ENCODE measurements at regions not wholly inside any gene's neighbourhood (a gene's known extent, or its start where the extent isn't known, plus 50 kb on each side); places are given as distances from the start of the nearest gene placed in this dataset.
"Not testable (repeated sequence)": the region's sequence is repeated elsewhere in the genome, so short reads cannot be mapped to it uniquely, and the experiment has no call there.

DNA sequence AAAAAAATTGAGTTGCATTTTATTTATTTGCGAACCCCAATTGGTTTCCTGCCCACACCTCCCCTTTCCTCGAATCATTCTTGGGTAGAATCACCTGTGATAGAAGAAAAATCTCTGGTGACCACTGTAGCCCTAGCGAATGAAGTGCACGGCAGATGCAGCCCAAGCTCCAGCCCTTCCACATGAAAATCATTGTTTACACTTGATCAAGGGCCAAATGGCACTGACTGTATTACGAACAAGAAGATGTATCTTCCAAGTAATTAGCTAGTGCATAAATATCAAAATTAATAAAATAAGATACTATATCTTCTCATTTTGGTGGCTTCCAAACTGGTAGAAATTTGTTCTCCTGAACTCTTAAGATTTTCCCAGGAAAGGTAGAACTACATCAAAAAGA, 93.4 kb upstream of the ARID1B start:
- TF ChIP-seq GATA1 (IDR thresholded peaks at IDR 0.05; ENCODE audit: low read depth, low read length) = no peak
- TF ChIP-seq POLR2A (IDR thresholded peaks at IDR 0.05; ENCODE audit: low read length) = no peak
- no peak for DNase-seq

DNA sequence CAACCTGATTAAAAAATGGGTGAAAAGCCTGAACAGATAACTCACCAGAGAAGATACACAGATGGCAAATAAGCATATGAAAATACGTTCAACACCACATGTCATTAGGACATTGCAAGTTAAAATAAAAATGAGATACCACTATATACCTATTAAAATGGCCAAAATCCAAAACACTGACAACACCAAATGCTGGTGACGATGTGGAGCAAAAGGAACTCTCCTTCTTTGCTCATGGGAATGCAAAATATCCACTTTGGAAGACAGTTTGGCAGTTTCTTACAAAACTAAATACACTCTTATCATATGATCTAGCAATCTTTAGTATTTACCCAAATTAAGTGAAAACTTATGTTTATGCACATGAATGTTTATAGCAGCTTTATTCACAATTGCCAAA, 100.5 kb upstream of the ARID1B start:
- TF ChIP-seq GATA1 (IDR thresholded peaks at IDR 0.05; ENCODE audit: low read depth, low read length) (no peak), POLR2A (IDR thresholded peaks at IDR 0.05; ENCODE audit: low read length) (no peak)
- DNase-seq = no peak

DNA sequence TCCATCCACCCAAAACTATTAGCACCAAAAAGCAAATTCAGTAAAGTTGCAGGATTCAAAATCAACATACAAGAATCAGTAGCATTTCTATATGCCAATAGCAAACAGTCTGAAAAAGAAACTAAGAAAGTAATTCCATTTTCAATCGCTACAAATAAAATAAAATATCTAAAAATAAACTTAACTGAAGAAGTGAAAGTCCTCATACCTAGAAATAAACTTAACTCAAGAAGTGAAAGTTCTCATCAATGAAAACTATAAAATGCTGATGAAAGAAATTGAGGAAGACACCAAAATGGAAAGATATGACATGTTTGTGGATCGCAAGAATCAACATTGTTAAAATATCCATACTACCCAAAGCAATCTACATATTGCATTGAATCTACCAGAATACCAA, 103.0 kb upstream of the ARID1B start:
- TF ChIP-seq POLR2A (IDR thresholded peaks at IDR 0.05; ENCODE audit: low read length) (no peak), GATA1 (IDR thresholded peaks at IDR 0.05; ENCODE audit: low read depth, low read length) (no peak)
- DNase-seq = no peak

DNA sequence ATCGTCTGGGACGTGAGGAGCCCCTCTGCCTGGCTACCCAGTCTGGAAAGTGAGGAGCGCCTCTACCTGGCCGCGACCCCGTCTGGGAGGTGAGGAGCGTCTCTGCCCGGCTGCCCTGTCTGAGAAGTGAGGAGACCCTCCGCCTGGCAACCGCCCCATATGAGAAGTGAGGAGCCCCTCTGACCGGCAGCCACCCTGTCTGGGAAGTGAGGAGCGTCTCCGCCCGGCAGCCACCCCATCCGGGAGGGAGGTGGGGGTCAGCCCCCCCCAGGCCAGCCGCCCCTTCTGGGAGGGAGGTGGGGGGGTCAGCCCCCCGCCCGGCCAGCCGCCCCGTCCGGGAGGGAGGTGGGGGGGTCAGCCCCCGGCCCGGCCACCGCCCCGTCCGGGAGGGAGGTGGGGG, 107.1 kb upstream of the ARID1B start:
- DNase-seq = not testable (repeated sequence)

DNA sequence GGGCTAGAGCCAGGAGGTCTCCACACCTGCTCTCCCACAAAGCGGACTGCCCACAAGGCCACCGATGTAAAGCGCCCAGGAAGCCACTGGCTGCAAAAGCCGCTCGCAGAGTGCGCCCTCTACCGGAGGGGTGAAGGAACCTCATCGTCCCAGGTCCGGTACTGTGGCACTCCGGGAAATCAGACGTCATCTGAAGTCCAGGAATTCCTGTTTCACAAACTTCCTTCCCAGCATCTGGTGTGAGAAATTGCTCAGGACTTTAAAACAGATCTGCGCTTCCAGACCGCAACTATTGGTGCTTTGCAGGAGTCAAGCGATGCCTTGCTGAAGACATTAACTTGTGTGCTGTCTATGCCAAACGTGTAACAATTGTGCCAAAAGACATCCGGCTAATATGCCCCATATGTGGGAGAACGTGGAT, 115.1 kb upstream of the ARID1B start:
- TF ChIP-seq POLR2A (IDR thresholded peaks at IDR 0.05; ENCODE audit: low read length) = no peak
- TF ChIP-seq GATA1 (IDR thresholded peaks at IDR 0.05; ENCODE audit: low read depth, low read length) = no peak

DNA sequence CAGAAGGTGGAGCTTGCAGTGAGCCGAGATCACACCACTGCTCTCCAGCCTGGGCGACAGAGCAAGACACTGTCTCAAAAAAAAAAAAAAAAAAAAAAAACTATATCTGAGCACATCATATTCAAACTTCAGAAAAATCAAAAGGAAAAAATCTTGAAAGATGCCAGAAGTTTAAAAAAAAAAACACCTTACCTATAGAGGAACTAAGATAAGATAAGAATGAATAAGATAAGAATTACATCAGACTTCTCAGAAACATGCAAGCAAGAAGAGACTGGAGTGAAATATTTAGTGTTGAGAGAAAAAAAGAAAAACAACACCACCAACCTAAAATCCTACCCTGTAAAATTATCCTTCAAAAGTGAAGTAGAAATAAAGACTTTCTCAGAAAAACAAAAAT, 116.8 kb upstream of the ARID1B start:
- no peak for DNase-seq
- no peak for TF ChIP-seq POLR2A (IDR thresholded peaks at IDR 0.05; ENCODE audit: low read length)
- no peak for TF ChIP-seq GATA1 (IDR thresholded peaks at IDR 0.05; ENCODE audit: low read depth, low read length)

More for the DNA sequence above, 115.1 kb upstream of the ARID1B start:
- DNase-seq = peak; percentile 17 to 54

DNA sequence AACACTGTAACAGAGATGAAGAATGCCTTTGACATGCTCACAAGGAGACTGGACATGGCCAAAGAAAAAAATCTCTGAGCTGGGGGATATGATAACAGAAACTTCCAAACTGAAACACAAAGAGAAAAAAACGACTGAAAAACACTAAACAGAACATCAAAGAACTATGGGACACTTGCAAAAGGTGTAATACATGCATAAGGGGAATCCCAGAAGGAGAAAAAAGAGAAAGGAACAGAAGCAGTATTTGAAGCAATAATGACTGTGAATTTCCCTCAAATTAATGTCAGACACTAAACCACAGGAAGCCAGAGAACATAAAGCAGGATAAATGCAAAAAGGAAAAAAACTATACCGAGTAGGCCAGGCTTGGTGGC, 117.4 kb upstream of the ARID1B start:
- DNase-seq = no peak
- TF ChIP-seq POLR2A (IDR thresholded peaks at IDR 0.05; ENCODE audit: low read length) (no peak), GATA1 (IDR thresholded peaks at IDR 0.05; ENCODE audit: low read depth, low read length) (no peak)

DNA sequence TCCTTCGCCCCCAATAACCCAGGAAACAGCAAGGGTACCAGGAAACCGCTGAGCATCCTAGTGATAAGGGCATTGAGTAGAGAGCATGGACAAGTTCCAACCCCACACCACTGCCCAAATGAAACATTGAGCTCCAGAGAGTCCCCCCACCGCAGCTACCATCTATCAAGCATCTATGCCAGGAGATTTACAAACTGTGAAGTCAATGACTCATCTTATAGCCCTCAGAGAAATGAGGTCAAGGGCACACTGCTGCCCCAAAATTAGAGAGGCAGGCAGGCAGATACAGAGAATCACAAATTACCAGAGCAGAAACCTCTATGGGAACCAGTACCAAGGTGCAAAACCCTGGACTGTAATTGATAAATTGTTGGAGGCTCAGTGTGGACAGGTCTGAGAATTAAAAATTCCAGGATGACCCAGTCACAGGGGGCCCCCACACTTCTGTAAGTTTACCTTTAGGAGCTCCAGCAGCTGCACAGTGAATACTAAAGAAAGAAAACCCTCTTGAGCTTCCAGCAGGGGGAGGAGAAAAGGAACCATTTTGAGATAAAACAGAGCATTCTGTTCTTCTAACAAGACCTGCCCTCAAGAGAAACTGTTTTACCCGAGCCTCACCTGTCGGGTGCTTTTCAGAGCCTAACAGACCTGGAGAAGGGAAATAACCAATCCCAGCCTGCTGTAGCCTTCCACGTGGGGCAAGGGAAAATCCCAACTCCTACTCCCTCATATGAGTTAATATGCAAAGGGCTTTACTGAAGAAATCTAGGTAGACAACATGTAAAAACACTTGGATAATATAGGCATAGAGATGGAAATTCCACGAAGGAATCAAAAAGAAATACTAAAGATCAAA, 118.0 kb upstream of the ARID1B start:
- no peak for TF ChIP-seq GATA1 (IDR thresholded peaks at IDR 0.05; ENCODE audit: low read depth, low read length)
- no peak for DNase-seq

DNA sequence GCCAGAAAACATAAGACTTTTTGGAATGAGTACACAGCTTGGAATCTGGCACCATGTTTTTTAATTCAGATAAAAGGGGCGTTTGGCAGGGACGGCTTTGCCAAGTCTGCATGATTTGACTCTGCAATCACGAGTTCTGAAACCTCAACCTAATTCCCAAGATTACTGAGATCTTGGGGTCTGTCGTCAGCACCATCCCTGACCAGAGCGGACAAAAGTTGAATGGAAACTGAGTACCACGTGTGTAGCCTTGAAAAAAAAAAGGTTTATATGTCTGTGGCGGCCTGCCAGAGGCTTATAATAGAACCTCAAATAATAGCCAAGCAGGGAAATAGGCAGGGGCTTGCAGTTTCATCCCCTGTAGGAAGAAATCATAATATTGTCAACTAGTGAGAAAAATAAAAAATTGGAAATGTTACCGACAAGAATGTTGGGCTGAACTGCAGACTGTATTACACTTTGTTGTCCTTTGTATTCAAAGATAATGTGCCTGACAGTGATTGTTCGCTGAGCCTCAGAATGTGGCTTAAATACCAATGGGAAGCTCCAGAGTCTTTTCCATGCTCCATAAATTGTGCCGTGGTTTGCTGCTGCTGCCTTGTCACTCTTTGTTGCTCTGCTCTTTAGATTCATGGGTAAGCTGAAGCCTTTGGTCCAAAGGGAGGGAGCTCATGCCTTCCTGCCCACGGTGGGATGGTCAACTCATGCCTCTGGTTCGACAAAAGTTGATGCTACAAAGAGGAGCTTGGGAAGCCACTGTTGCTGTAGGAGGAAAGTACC, 118.8 kb upstream of the ARID1B start:
- DNase-seq = no peak

DNA sequence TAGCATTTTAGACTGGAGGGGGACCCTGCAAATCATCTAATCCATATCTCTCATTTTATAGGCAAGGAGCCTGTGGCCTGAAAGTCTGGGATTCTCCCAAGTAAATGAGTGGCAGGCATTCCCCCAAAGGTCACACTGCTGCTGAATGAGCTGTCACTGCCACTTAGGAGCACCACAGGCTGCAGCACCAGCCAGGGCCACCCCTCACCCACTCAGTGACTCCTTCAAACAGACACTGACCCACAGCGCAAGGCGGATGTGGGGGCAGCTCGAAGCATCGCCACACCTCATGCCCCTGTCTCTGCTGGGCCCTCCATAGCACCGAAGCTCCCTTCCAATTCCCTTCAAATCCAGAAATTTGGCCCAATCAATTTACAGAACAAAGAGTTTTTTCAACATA, 119.9 kb upstream of the ARID1B start:
- DNase-seq = no peak
- TF ChIP-seq GATA1 (IDR thresholded peaks at IDR 0.05; ENCODE audit: low read depth, low read length) (no peak), POLR2A (IDR thresholded peaks at IDR 0.05; ENCODE audit: low read length) (no peak)

More for the DNA sequence above, 118.8 kb upstream of the ARID1B start:
- TF ChIP-seq POLR2A (IDR thresholded peaks at IDR 0.05; ENCODE audit: low read length) (no peak), GATA1 (IDR thresholded peaks at IDR 0.05; ENCODE audit: low read depth, low read length) (no peak)

DNA sequence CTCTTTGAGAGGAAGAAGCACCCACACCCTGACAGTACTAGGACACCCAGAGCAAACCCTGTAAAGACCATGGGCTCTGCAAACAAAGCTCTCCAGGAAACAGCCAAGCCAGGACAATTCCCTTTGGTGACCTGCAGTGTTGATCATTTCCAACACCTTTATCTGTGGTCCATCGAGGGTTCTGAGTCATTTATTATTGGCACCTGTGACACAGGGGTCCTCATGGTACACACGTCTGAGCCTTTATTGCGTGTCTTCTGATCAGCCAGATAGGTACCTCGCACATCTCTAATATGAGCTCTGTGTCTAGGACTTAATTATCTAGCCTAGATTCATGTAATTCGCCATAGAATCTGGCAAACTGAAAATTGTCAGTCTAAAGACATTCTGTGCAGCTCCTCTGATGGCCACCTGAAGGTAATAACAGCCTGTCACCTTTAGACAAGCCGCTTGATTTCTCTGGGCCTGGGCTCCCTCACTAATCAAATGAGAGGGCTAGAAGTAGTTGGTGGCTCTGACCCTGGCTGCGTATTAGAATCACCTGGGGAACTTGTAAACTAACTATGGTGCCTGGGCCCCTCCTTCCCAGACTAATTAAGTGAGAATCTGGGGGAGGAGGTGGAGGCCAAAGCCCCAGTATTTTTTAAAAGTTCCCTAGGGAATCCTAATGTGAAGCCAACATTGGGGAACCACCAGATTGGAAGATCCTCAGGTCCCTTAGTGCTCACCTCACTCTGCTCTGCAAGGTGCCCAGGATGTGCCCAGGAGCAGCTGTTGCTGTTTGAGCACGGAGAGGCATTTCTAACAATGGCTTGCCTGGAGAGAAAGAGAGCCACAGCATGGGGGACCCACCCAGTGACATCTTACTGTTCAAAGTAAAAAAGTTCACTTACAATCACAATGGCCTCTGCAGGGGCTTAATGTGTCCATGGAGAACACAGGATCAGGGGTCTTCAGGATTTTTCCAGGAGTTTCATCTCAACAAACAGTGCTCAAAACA, 122.0 kb upstream of the ARID1B start:
- no peak for DNase-seq
- no peak for TF ChIP-seq POLR2A (IDR thresholded peaks at IDR 0.05; ENCODE audit: low read length)
- no peak for TF ChIP-seq GATA1 (IDR thresholded peaks at IDR 0.05; ENCODE audit: low read depth, low read length)

DNA sequence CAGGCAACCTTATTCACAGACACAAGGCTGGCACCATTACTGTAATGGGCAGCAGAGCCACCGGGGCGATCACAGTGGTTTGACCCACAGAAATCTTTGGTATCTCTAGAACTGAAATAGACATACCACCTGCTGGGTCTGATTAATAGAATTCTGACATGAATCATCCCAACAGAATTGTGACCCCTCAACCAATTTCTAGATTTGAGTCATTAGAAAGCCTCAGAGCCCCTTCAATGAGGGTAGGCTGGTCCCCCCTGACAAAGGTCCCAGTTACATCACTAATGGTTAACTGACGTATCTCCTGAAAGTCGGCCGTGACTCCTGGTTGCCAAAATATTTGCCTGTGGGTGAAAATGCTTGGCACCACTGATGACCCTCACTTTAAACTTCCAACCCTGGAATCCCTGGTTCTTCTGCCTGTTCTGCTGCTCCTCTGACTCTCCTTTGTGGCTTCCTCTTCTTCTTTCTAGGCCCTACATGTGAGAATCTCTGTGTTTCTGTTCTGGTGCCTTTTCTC, 124.9 kb upstream of the ARID1B start:
- DNase-seq = no peak
- TF ChIP-seq GATA1 (IDR thresholded peaks at IDR 0.05; ENCODE audit: low read depth, low read length) = no peak
- no peak for TF ChIP-seq POLR2A (IDR thresholded peaks at IDR 0.05; ENCODE audit: low read length)

DNA sequence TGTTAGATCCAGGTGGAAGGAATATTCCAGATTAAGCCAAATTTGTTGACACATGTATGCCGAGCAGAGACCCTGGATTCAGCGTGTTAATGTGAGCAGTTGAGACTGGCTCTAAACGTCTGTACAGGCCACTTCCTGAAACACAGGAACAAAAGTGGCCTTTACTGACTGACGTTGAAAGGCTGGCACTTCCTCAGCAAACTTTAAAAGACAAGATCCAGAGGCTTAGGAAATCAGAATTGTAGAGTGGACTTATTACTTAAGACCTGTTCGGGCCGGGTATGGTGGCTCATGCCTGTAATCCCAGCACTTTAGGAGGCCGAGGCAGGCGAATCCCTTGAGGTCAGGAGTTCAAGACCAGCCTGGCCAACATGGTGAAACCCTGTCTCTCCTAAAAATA, 125.7 kb upstream of the ARID1B start:
- TF ChIP-seq POLR2A (IDR thresholded peaks at IDR 0.05; ENCODE audit: low read length) (no peak), GATA1 (IDR thresholded peaks at IDR 0.05; ENCODE audit: low read depth, low read length) (no peak)
- DNase-seq = no peak
